GM21447 (cell line): ENCODE measurements at regions not wholly inside any gene's neighbourhood (a gene's known extent, or its start where the extent isn't known, plus 50 kb on each side); places are given as distances from the start of the nearest gene placed in this dataset.
"Not testable (repeated sequence)": the region's sequence is repeated elsewhere in the genome, so short reads cannot be mapped to it uniquely, and the experiment has no call there.

Experiments used
- ATAC-seq: cut with Tn5 transposase; IDR thresholded peaks from one replicate; pipeline ENCODE4 v1.9.1; 2021; ENCODE audit not compliant: unreplicated experiment

DNA sequence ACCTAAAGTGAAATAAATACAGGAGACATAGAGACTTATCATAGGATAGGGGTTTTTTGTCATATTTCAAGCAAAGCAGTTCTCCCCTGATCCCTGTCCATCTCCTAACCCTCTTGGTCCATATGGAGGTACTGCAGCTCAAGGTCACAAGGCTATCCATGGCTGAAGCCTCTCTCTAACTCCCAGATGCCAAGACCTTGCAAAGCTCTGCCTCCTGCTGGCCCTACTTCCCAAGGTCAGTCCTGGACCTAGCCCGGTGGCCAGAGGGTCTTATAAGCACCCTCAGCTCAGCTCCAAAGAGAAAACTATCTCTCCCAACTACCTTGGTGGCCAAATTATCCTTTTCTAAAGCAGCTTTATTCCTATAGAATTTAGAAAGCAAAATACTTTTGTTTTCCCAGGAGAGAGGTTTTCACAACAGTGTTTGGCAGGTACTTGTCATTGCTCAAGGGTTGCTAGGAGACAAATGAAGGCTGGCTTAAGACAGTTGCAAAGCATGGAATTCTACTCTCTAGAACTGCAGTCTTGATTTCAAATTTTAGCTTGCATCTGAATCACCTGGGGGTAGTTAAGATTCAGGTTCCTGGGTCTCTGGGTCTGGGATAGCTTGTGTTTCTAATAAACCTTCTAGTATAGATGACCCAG is 121.5 kb downstream of the XCL2 start:
- no peak for ATAC-seq

- ATAC-seq, result no peak
These were observed 122.3 kb downstream of the XCL2 start for GRCh38 chr1:168421399-168422004.

DNA sequence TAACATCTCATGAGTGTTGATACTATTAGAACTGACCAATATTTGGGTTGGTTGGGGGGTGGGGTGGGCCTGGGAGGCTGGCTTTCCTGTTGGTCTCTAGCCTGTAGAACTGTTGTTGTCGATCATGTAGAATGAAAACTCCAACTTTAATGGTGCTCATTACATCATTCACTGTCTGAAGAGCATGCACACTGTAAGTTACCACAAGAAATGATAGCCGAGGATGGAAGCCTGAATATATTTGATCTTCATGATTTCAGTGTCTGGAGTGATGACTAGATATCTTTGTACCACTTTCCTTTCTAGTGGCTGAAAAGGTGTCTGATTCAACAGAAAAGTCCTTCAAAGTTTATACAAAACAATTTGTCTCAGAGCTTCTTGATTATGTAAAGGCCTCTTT is 123.6 kb downstream of the XCL2 start:
- no peak for ATAC-seq

GRCh38 chr1:168419736-168420135 is 124.1 kb downstream of the XCL2 start:
- no peak for ATAC-seq

- no peak for ATAC-seq
These were observed 127.6 kb downstream of the XCL2 start for GRCh38 chr1:168416220-168416619.

DNA sequence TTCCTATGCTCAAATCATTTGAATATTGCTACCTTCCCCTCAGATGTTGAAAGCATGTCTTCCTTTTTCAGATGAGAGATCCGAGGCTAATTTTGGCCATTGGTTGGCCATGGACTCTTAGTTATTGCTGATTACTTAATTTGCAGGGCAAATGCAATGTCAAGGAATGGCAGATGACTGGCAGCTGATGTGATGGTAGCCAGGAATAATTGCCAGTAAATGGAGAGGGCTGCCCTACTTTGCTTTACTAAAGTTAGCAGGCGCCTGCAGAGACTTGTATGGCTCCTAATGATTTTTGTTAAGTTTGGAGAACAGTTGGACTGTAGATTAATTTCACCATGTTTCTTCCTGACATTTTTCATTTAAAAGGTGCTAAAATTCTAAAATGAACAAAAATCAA is 128.9 kb downstream of the XCL2 start:
- ATAC-seq, result no peak

DNA sequence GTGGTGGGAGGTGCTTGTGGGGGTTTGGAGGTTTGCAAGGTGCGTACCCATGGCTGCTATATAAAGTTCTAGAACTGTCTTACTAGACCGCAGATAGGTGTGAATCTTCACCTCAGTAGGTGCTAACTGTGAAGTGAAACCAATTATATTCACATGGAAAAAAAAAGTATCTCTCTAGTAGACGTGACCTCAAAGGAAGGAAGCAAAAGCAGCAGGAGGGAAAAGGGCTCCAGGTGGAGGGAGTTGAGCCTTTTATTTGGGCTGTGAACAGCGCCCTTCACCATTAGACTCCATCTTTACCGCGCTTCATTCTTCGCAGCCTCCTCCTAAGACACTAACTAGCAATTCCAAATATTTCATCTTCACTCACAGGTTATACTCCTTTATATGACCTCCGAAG is 129.8 kb downstream of the TBX19 start:
- ATAC-seq, result no peak

GRCh38 chr1:168408884-168409283 is 128.2 kb downstream of the TBX19 start:
- ATAC-seq, result peak; percentile 72

- ATAC-seq, result no peak
These were observed 127.8 kb downstream of the TBX19 start for GRCh38 chr1:168408539-168408865.

DNA sequence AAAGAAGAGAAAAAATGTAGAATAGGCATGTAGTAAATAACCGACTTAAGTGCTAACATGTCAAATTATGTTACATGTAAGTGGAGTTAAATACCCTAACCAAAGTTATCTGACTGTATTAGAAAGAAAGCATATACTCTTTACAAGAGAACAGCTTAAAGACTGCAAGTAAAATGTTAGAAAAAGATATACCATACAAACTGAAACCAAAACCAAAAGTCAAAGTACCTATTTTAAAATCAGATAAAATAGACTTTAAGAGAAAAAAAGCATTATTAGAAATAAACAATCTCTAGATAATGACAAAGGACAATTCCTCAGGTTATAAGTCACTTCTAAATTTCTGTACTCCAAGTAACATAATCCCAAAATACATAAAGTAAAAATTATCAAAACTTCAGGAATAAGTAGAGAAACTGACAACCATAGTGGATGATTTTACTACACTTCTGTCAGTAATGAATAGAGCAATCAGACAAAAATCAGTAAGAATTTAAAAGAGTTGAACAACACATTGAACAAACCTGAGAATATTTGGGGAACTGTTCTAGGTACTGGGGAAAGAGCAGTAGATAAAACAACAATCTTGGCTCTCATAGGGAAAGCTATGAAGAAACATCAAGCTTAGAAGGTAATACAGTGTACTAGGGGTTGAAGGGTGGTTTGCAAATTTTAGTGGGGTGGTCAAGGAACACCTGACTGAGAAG is 127.3 kb downstream of the TBX19 start:
- ATAC-seq, result no peak

DNA sequence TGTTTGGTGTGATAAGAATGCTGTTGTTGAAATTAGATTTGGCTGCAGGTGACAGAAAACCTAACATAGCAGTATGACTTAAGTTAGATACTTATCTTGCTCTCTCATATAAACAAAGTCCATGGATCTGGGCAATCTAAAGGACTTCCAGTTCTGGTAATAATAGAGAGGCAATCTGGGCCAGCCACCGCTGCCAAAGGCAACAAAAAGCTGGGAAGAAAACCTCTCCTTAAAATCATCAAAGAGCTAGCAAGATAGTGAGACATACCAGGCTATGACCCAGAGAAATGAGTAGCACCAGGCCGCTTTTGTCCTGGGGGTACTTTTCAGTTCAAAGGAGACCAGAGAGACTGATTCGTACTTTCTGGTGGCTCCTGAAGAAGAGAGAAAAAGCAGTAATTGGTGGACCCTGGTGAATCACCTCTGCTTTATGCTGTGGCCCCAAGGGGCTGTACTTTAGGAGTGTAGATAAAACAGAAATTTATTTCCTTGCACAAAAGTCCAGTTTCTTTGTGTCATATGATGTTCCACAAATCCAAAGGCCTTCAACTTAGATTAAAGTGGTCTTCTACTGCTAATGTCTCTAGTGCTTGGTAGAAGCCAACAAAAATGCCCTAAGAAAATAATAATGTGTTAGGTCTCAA is 125.4 kb downstream of the TBX19 start:
- ATAC-seq, result no peak

DNA sequence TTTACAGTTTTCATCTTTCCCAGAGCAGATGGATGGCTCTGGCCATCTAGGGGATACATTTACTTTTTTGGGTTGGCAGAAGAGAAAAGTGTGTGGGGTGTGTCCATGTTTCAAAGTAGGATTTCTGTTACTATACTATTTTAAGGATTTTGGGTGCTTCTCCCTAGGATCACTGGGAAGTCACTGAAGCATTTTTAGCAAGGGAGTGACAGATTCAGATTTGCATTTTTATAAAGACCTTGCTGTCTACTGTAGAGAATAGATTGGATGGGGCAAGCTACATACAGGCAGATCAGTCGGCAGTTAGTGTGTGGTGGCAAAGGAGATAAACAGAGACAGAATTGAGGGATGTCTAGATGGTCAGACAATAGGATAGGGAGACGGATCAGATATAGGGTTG is 122.5 kb downstream of the TBX19 start:
- ATAC-seq, result no peak

DNA sequence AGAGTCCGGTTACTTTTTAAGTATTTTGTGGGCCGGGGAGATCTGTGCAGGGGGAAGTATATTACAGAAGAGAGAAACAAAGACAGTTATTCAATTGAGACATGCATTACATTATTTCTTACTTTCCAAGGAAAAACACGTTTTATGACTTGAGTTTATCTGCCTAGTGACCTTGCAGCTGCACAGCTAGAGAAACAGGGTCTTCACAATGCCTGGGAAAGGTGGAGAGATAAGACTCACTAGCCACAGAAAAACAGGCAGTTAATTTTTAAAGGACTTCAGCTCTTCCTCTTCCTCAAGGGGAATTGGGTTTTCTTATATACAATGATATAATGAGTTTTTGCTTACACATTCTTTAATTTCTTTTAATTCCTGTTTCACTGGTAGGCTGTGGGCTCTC is 121.8 kb downstream of the TBX19 start:
- ATAC-seq, result not testable (repeated sequence)

GRCh38 chr1:168401341-168401740 is 120.7 kb downstream of the TBX19 start:
- ATAC-seq, result no peak

- ATAC-seq, result no peak
These were observed 119.5 kb downstream of the TBX19 start for GRCh38 chr1:168400139-168400538.

GRCh38 chr1:168397806-168398205 is 117.1 kb downstream of the TBX19 start:
- ATAC-seq, result no peak

GRCh38 chr1:168396940-168397684 is 116.4 kb downstream of the TBX19 start:
- ATAC-seq, result no peak

DNA sequence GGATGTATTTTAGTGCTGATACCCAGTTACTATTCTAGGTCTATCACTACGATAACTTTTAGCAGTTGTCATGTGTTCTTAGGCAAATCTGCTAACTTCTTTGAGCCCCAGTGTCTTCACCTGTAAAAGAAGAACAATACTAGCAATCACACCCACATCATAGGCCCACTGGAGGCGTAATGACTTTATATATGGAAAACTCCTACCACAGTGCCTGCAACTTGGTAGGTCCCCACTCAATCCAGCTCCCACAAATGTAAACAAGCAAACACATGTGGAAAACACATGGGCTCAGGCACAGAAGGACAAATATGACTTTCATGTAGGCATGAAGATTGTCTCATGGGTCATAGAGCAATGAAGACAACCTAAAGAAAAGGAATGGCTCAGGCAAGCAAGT is 115.8 kb downstream of the TBX19 start:
- ATAC-seq, result no peak

- no peak for ATAC-seq
These were observed 114.2 kb downstream of the TBX19 start for GRCh38 chr1:168394858-168395257.

DNA sequence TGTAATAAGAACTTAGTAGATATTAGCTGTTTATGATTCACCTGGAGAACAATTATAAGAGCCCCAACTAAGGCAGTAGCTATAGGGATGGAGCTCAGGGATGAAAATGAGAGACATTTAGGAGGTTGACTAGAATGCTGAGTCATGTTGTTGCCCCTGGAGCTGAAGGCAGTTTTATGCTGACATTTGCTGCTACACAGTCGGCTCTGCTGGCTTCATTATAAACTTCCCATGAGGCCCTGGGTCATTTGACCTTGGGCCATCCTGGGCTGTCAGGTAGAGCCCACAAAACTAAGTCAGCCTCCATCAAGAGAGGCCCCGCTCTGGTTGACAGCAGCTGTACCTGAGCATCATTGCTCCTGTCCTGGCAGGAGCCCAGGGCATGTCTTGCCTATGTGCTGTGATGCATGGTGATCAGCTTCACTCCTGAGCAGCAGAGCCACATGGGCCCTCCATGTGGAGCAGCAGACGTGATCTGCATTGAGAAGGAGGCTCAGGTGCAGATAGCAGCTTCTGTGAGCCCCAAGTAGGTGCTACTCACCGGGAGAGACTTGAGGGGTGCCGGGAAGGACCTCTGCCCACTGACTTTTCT is 112.4 kb downstream of the TBX19 start:
- no peak for ATAC-seq
